NCI-H187 (cell line): ENCODE measurements at regions not wholly inside any gene's neighbourhood (a gene's known extent, or its start where the extent isn't known, plus 50 kb on each side); places are given as distances from the start of the nearest gene placed in this dataset.
A peak's percentile ranks its signal among the peaks of the same experiment; 100 is the strongest.

Source experiments
- DNase-seq, 2 experiments: peaks; one replicate each; lab custom pipeline; 2025; lab: John Stamatoyannopoulos, UW

- DNase-seq: no peak
These were observed 267.2 kb downstream of the BUD13 start for GRCh38 chr11:116505298-116506262.

- no peak for DNase-seq
These were observed 268.1 kb downstream of the BUD13 start for GRCh38 chr11:116504541-116505297.

GRCh38 chr11:116503216-116504160, 269.3 kb downstream of the BUD13 start:
- DNase-seq: no peak

- no peak for DNase-seq
These were observed 270.1 kb downstream of the BUD13 start for GRCh38 chr11:116502641-116503061.

- no peak for DNase-seq
These were observed 271.1 kb downstream of the BUD13 start for GRCh38 chr11:116501728-116502127.

GRCh38 chr11:116500947-116501602, 271.7 kb downstream of the BUD13 start:
- no peak for DNase-seq

GRCh38 chr11:116500026-116500946, 272.5 kb downstream of the BUD13 start:
- no peak for DNase-seq

- DNase-seq: peak; percentile 43 to 76
These were observed 273.3 kb downstream of the BUD13 start for GRCh38 chr11:116499396-116500003.

- DNase-seq: no peak
These were observed 274.6 kb downstream of the BUD13 start for GRCh38 chr11:116498161-116498560.

GRCh38 chr11:116492600-116492999, 280.2 kb downstream of the BUD13 start:
- DNase-seq: no peak

- DNase-seq: no peak
These were observed 283.9 kb downstream of the BUD13 start for GRCh38 chr11:116488836-116489389.

- no peak for DNase-seq
These were observed 287.4 kb downstream of the BUD13 start for GRCh38 chr11:116485425-116485824.

- no peak for DNase-seq
These were observed 290.1 kb downstream of the BUD13 start for GRCh38 chr11:116482716-116483115.

GRCh38 chr11:116481126-116481675, 291.6 kb downstream of the BUD13 start:
- DNase-seq: no peak

- no peak for DNase-seq
These were observed 293.8 kb downstream of the BUD13 start for GRCh38 chr11:116478669-116479668.

- no peak for DNase-seq
These were observed 294.6 kb downstream of the BUD13 start for GRCh38 chr11:116478205-116478604.

- DNase-seq: no peak
These were observed 298.9 kb downstream of the BUD13 start for GRCh38 chr11:116473790-116474346.
